Kidney epithelial cell (primary cell): ENCODE measurements at regions not wholly inside any gene's neighbourhood (a gene's known extent, or its start where the extent isn't known, plus 50 kb on each side); places are given as distances from the start of the nearest gene placed in this dataset.

Source experiments
- DNase-seq: peaks from one replicate; pipeline ENCODE4 v3.0.0-alpha.2; 2010; ENCODE audit warnings: low read depth
- H3K27me3 ChIP-seq: 2 replicates; pipeline ENCODE4 v1.6.0; 2011; ENCODE audit warnings: low read length; ENCODE audit not compliant: control insufficient read depth, insufficient read depth
- H3K36me3 ChIP-seq: 2 replicates; pipeline ENCODE4 v1.5.1; 2011; ENCODE audit warnings: low read length; ENCODE audit not compliant: control insufficient read depth, insufficient read depth
- H3K4me3 ChIP-seq: 2 replicates; pipeline ENCODE4 v1.5.1; 2011; ENCODE audit warnings: low read depth, mild to moderate bottlenecking, control low read depth, low read length
- TF ChIP-seq, protein P1 (sequence below): IDR thresholded peaks from 2 replicates; pipeline ENCODE4 v1.5.1; 2011; ENCODE audit warnings: mild to moderate bottlenecking, moderate library complexity, low read length, control low read depth, inconsistent platforms; ENCODE audit not compliant: insufficient read depth, poor library complexity, severe bottlenecking

DNA sequence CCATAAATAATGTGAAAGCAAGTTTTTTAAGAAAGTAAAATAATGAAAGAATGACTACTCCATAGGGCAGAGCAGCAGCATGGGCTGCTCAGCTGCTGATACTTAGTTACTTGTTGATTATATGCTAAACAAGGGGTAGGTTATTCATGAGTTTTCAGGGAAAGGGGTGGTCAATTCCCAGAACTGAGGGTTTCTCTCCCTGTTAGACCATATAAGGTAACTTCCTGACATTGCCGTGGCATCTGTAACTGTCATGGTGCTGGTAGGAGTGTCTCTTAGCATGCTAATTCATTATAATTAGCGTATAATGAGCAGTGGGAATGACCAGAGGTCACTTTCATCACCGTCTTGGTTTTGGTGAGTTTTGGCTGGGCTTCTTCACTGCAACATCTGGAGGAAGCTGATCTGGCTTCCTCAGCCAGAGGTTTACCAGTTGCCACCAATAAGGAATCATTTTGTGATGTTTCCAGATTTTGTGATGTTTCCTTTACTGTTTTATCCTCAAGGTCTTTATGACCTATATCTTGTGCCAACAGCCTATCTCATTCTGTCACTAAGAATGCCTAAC is 121.8 kb upstream of the CHL1 start:
- TF ChIP-seq, protein P1, sequence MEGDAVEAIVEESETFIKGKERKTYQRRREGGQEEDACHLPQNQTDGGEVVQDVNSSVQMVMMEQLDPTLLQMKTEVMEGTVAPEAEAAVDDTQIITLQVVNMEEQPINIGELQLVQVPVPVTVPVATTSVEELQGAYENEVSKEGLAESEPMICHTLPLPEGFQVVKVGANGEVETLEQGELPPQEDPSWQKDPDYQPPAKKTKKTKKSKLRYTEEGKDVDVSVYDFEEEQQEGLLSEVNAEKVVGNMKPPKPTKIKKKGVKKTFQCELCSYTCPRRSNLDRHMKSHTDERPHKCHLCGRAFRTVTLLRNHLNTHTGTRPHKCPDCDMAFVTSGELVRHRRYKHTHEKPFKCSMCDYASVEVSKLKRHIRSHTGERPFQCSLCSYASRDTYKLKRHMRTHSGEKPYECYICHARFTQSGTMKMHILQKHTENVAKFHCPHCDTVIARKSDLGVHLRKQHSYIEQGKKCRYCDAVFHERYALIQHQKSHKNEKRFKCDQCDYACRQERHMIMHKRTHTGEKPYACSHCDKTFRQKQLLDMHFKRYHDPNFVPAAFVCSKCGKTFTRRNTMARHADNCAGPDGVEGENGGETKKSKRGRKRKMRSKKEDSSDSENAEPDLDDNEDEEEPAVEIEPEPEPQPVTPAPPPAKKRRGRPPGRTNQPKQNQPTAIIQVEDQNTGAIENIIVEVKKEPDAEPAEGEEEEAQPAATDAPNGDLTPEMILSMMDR = no peak
- DNase-seq = no peak
- no peaks in the 10 kb centered on the region for H3K27me3 ChIP-seq
- H3K36me3 ChIP-seq = no peaks in the 10 kb centered on the region
- no peak overlapping the region for H3K4me3 ChIP-seq

DNA sequence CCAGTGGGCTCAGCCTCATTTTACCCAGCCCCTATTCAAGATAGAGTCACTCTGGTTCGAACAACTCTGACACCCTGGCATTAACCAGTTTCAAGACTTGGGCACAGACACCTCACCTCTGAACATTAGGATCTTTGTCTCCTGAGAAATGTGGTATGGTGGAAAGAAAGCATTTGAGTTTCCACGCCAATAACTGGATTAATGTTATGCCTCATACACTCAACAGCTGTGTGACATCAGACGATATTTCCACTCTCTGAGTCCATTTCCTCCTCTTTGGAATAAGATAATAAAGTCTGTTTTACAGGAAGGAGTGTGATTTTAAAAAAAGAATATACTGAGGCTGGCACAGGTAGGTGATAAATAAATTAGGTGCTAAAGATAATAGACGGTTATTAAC is 121.3 kb upstream of the CHL1 start:
- DNase-seq = no peak
- Histone ChIP-seq H3K4me3 (no peak overlapping the region), H3K27me3 (no peaks in the 10 kb centered on the region), H3K36me3 (no peaks in the 10 kb centered on the region)
- TF ChIP-seq, protein P1 = no peak

DNA sequence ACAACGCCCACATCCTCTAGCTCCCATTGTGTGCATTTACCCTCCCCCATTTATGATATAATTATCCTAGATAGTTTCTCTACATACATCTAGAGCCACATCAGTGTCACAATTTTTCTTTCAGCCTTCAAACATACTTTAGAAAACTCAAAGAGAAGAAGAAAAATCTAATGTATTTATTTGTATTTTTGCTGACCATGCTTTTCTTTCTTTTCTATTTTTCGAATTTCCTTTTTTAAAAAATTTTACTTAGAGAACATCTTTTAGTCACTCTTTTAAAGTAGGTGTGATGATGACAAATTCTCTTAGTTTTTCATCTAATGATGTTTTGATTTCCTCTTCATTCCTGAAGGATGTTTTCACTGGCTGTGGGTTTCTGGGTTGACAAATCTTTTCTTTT is 117.0 kb upstream of the CHL1 start:
- H3K36me3 ChIP-seq = no peaks in the 10 kb centered on the region

DNA sequence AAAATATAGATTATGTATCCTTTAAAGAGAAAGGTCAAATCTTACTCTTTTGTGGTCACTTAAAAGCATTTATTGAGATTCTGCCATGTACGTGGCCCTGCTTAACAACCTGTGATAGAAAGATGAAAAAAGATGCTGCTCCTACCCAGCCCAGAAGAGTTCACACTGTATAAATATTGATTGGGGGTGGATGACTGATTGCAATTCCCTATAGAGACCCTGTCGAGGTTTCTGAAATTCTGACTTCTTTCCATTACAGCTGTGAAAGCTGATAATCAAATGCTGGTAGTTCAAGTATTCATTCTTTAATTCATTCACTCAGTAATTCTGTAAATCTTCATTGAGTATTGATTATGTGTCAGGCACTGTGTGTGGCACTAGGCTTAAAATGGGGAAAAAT is 114.1 kb upstream of the CHL1 start:
- Histone ChIP-seq H3K36me3 (no peaks in the 10 kb centered on the region), H3K4me3 (no peak overlapping the region), H3K27me3 (no peaks in the 10 kb centered on the region)
- TF ChIP-seq, protein P1 = no peak
- no peak for DNase-seq

More for the DNA sequence above, 117.0 kb upstream of the CHL1 start:
- TF ChIP-seq, protein P1 = no peak
- no peak for DNase-seq
- H3K4me3 ChIP-seq = no peak overlapping the region
- no peaks in the 10 kb centered on the region for H3K27me3 ChIP-seq

DNA sequence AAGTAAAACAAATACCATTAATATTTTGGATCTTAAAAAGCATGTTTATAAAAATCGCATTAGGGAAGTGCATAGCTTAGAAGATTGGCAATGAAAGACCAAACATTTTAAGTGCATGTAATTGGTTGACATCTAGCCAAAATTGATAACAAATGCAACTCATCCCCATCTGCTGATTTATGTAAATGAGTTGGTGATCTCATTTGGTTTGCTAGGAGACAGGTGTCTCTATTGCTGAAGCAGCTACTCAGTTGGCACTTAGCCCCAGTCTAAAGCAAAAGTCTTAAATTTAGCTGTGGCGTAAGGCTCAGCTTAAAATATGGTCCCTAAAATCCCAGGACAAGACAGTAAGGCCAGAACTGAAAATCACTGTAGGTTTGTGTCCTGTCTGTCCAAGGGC is 113.5 kb upstream of the CHL1 start:
- H3K36me3 ChIP-seq = no peaks in the 10 kb centered on the region
- TF ChIP-seq, protein P1 = no peak
- H3K27me3 ChIP-seq = no peaks in the 10 kb centered on the region
- no peak for DNase-seq
- H3K4me3 ChIP-seq = no peak overlapping the region

DNA sequence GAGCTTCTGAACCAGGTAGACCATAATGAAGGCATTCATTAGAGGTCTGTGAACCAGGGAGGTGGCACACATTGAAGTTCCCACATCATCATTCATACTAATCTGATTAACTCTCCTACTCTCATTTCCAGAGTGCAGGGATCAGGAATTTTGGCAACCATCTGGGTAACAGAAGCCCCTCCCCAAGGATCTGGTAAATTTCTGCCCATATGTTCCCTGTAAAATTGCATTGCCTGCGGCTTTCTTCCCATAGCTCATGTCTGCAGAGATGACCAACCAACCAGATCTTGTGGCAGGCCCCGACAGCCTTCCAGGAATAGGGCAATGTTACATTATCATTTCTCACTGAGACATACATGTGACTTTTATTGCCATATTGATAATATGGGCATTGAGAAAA is 111.4 kb upstream of the CHL1 start:
- Histone ChIP-seq H3K27me3 (no peaks in the 10 kb centered on the region), H3K36me3 (no peaks in the 10 kb centered on the region), H3K4me3 (no peak overlapping the region)
- DNase-seq = no peak
- TF ChIP-seq, protein P1 = no peak
